Non-pigmented ciliary epithelial cell (primary cell): ENCODE measurements at regions not wholly inside any gene's neighbourhood (a gene's known extent, or its start where the extent isn't known, plus 50 kb on each side); places are given as distances from the start of the nearest gene placed in this dataset.

Experiments used
- DNase-seq: peaks from one replicate; pipeline ENCODE4 v3.0.0-alpha.2; 2010; ENCODE audit warnings: low read depth

GRCh38 chr2:45255563-45255962 lies 246.3 kb upstream of the SIX2 start:
- no peak for DNase-seq

- DNase-seq, result no peak
These were observed 244.8 kb upstream of the SIX2 start for GRCh38 chr2:45254025-45254424.

- no peak for DNase-seq
These were observed 243.9 kb upstream of the SIX2 start for GRCh38 chr2:45253151-45253550.

GRCh38 chr2:45250176-45250575 lies 240.9 kb upstream of the SIX2 start:
- DNase-seq, result no peak

GRCh38 chr2:45248214-45248613 lies 239.0 kb upstream of the SIX2 start:
- DNase-seq, result no peak

GRCh38 chr2:45244928-45245327 lies 235.7 kb upstream of the SIX2 start:
- DNase-seq, result no peak

- no peak for DNase-seq
These were observed 233.0 kb upstream of the SIX2 start for GRCh38 chr2:45242161-45242741.

- peak; percentile 51 for DNase-seq
These were observed 231.9 kb upstream of the SIX2 start for GRCh38 chr2:45241061-45241561.

GRCh38 chr2:45237850-45238542 lies 228.7 kb upstream of the SIX2 start:
- peak; percentile 91 for DNase-seq

- DNase-seq, result no peak
These were observed 227.9 kb upstream of the SIX2 start for GRCh38 chr2:45237128-45237527.

GRCh38 chr2:45236268-45236667 lies 227.0 kb upstream of the SIX2 start:
- DNase-seq, result no peak

- DNase-seq, result no peak
These were observed 224.0 kb upstream of the SIX2 start for GRCh38 chr2:45233301-45233700.

- no peak for DNase-seq
These were observed 223.6 kb upstream of the SIX2 start for GRCh38 chr2:45232818-45233217.

GRCh38 chr2:45229411-45229810 lies 220.2 kb upstream of the SIX2 start:
- DNase-seq, result no peak

- DNase-seq, result no peak
These were observed 218.1 kb upstream of the SIX2 start for GRCh38 chr2:45227347-45227746.

GRCh38 chr2:45224993-45225380 lies 215.7 kb upstream of the SIX2 start:
- DNase-seq, result no peak

- no peak for DNase-seq
These were observed 215.2 kb upstream of the SIX2 start for GRCh38 chr2:45224321-45224992.

GRCh38 chr2:45223531-45223930 lies 214.3 kb upstream of the SIX2 start:
- DNase-seq, result no peak

- DNase-seq, result no peak
These were observed 211.0 kb upstream of the SIX2 start for GRCh38 chr2:45220227-45220626.

GRCh38 chr2:45218931-45219339 lies 209.7 kb upstream of the SIX2 start:
- DNase-seq, result no peak

GRCh38 chr2:45218297-45218696 lies 209.0 kb upstream of the SIX2 start:
- no peak for DNase-seq

GRCh38 chr2:45216118-45216517 lies 206.9 kb upstream of the SIX2 start:
- DNase-seq, result no peak

- no peak for DNase-seq
These were observed 205.3 kb upstream of the SIX2 start for GRCh38 chr2:45214550-45214949.
